ENCODE measurements at regions not wholly inside any gene's neighbourhood (a gene's known extent, or its start where the extent isn't known, plus 50 kb on each side); places are given as distances from the start of the nearest gene placed in this dataset.
A peak's percentile ranks its signal among the peaks of the same experiment; 100 is the strongest.

- FAIRE-seq (no peak), DNase-seq (ENCODE audit: low read depth) (no peak)
- no peak overlapping the region for H3K4me3 ChIP-seq (ENCODE audit: low read depth, low read length)
- no peaks in the 10 kb centered on the region for H3K27me3 ChIP-seq (ENCODE audit: control insufficient read depth, insufficient read depth, low read length)
- no peaks in the 10 kb centered on the region for H3K36me3 ChIP-seq (ENCODE audit: control insufficient read depth, insufficient read depth, low read length)
- no peak for TF ChIP-seq CTCF (IDR thresholded peaks at IDR 0.05; ENCODE audit: insufficient read depth, low read length, severe bottlenecking)
Observed at GRCh38 chr6:2596222-2596621, 154.5 kb downstream of the MYLK4 start.

- Histone ChIP-seq H3K36me3 (ENCODE audit: control insufficient read depth, insufficient read depth, low read length) (no peaks in the 10 kb centered on the region), H3K27me3 (ENCODE audit: control insufficient read depth, insufficient read depth, low read length) (no peaks in the 10 kb centered on the region), H3K4me3 (ENCODE audit: low read depth, low read length) (no peak overlapping the region)
- TF ChIP-seq CTCF (IDR thresholded peaks at IDR 0.05; ENCODE audit: insufficient read depth, low read length, severe bottlenecking), result no peak
- DNase-seq (ENCODE audit: low read depth), result peak; percentile 38
- no peak for FAIRE-seq
Observed at GRCh38 chr6:2594868-2595267, 155.9 kb downstream of the MYLK4 start.

GRCh38 chr6:2593167-2593566 lies 157.6 kb downstream of the MYLK4 start:
- no peak for TF ChIP-seq CTCF (IDR thresholded peaks at IDR 0.05; ENCODE audit: insufficient read depth, low read length, severe bottlenecking)
- Histone ChIP-seq H3K36me3 (ENCODE audit: control insufficient read depth, insufficient read depth, low read length) (no peaks in the 10 kb centered on the region), H3K4me3 (ENCODE audit: low read depth, low read length) (no peak overlapping the region), H3K27me3 (ENCODE audit: control insufficient read depth, insufficient read depth, low read length) (no peaks in the 10 kb centered on the region)
- no peak for FAIRE-seq
- DNase-seq (ENCODE audit: low read depth), result no peak

GRCh38 chr6:2589171-2589661 lies 161.5 kb downstream of the MYLK4 start:
- FAIRE-seq (no peak), DNase-seq (ENCODE audit: low read depth) (peak; percentile 93)
- Histone ChIP-seq H3K27me3 (ENCODE audit: control insufficient read depth, insufficient read depth, low read length) (no peaks in the 10 kb centered on the region), H3K36me3 (ENCODE audit: control insufficient read depth, insufficient read depth, low read length) (no peaks in the 10 kb centered on the region), H3K4me3 (ENCODE audit: low read depth, low read length) (no peak overlapping the region)
- no peak for TF ChIP-seq CTCF (IDR thresholded peaks at IDR 0.05; ENCODE audit: insufficient read depth, low read length, severe bottlenecking)

- FAIRE-seq (no peak), DNase-seq (ENCODE audit: low read depth) (no peak)
- TF ChIP-seq CTCF (IDR thresholded peaks at IDR 0.05; ENCODE audit: insufficient read depth, low read length, severe bottlenecking), result no peak
- no peak overlapping the region for H3K4me3 ChIP-seq (ENCODE audit: low read depth, low read length)
- no peaks in the 10 kb centered on the region for H3K36me3 ChIP-seq (ENCODE audit: control insufficient read depth, insufficient read depth, low read length)
- H3K27me3 ChIP-seq (ENCODE audit: control insufficient read depth, insufficient read depth, low read length), result no peaks in the 10 kb centered on the region
Observed at GRCh38 chr6:2583459-2583858, 167.3 kb downstream of the MYLK4 start.

- DNase-seq (ENCODE audit: low read depth) (no peak), FAIRE-seq (no peak)
- no peak for TF ChIP-seq CTCF (IDR thresholded peaks at IDR 0.05; ENCODE audit: insufficient read depth, low read length, severe bottlenecking)
Observed at GRCh38 chr6:2582268-2582667, 168.5 kb downstream of the MYLK4 start.

More at GRCh38 chr6:2582268-2582667, 168.5 kb downstream of the MYLK4 start:
- Histone ChIP-seq H3K36me3 (ENCODE audit: control insufficient read depth, insufficient read depth, low read length) (no peaks in the 10 kb centered on the region), H3K4me3 (ENCODE audit: low read depth, low read length) (no peak overlapping the region), H3K27me3 (ENCODE audit: control insufficient read depth, insufficient read depth, low read length) (no peaks in the 10 kb centered on the region)
